GM12878 (cell line): ENCODE measurements at regions not wholly inside any gene's neighbourhood (a gene's known extent, or its start where the extent isn't known, plus 50 kb on each side); places are given as distances from the start of the nearest gene placed in this dataset.

Source experiments
- RAD21 ChIP-seq: IDR thresholded peaks from 2 replicates; pipeline ENCODE4 v1.6.1; 2011; ENCODE audit warnings: mild to moderate bottlenecking, low read depth, low read length, moderate library complexity; ENCODE audit not compliant: insufficient read depth
- ZSCAN29 ChIP-seq: fragments of 450-650 bp; IDR thresholded peaks from 2 replicates; pipeline ENCODE4 v1.6.1; 2017; ENCODE audit warnings: mild to moderate bottlenecking, moderate library complexity

- no peak for TF ChIP-seq ZSCAN29
- no peak for TF ChIP-seq RAD21
Measured at GRCh38 chr13:102940770-102941169, 94.9 kb downstream of the ERCC5 start.
